ENCODE measurements at regions not wholly inside any gene's neighbourhood (a gene's known extent, or its start where the extent isn't known, plus 50 kb on each side); places are given as distances from the start of the nearest gene placed in this dataset.

DNA sequence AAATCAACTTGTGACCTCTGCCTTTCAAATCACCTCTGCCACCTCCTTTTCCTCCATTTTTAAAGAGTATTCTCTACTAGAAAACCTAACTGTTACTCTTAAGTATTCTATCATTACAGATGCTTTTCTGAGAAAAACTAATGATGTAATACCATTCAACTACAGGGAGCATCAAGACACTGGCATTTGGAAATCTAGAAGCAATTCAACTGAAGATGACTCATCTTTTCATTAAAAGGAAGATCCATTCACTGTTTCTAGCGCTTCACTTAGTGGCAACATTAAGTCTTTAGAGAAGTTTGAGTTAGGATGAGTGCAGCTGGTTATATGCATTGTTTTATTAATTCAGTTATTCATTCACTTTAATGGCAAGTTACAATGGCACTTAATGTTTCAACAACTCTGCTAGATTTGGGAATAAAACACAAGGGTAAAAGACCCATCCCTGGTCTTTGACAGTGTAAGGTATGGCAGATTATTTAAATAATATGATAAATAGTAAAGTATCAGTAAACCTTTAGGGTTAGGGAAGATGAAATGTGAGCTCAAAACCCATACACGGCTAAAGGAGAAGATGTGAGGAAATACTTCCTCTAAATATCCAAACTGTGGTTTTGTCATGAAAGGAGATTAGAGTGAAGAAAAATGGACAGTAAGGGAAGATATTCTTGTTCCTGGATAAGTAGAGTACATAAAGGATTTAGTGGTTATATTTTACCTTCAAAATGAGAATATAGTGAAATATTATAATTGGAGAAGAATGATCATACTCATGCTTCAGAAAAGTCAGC lies 61.7 kb downstream of the KCNJ2 start:
- intact Hi-C loops (cut with micrococcal nuclease), result no loop called here

DNA sequence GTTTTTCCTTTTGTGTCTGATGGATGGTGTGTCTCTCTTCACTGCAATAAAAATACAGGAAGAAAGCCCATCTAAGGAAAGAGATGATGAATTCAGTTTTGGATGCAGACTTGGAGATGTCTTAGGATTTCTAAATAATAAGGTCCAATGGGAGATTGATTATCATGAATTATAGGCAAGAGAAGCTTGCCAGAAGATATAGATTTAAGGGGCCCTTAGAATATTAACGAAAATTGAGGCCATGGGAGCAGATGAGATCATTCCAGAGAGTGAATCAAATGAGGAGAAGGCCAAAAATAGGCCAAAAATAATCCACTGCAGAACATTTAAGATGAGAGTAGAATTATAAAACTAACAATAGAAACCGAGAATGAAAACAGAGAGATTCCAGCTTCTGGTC lies 63.1 kb downstream of the KCNJ2 start:
- intact Hi-C loops (cut with micrococcal nuclease), result no loop called here

DNA sequence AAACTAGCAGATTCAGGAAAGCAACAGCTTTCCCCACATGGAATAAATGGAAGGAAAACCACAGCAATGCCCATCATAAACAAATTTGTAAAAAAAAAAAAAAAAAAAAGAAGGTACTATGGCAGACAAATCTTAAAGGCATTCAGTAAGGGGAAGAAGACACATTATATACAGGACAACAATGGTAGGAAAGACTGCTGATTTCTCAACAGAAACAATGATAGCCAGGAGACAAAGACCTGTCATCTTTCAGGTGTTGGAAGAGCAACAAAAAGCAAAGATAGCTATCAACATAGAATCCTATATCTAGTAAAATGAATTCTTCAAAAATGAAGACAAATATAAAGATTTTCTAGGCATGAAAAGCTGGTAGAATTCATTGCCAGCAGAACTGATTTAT lies 65.9 kb downstream of the KCNJ2 start:
- intact Hi-C loops (cut with micrococcal nuclease), result no loop called here

DNA sequence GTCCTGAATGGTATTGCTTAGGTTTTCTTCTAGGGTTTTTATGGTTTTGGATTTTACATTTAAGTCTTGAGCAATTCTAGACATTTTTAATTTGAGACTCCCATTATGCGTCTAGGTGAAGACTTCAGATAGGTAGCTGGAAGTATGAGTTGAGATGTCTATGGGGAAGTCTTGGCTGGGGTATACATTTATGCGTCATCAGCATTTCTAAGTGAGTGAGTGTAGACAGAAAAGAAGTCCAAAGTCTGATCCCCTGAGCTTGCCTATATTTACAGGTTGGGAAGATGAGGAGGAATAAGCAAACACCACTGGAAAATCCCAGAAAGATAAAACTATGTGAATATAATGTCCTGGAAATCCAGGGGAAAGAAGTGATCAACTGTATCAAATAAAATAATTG lies 68.9 kb downstream of the KCNJ2 start:
- intact Hi-C loops (cut with micrococcal nuclease), result no loop called here

DNA sequence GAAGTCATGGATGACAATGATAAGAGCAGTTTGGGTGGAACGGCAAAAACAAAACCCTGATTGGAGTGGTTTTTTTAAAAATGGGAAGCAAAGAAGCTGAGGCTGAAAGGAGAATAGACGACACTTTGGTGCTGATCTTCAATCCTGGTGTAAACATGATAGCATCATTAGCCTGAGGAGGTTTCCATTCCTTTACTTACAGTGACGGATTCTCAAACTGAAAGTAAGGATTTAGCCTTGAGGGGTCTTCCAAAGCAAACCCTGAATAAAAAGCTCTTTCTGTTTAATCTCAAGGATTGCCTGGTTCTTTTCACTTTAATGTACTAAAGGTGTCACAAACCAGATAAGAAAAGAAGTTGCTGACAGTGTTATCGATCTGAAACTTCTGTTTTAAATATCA lies 69.3 kb downstream of the KCNJ2 start:
- intact Hi-C loops (cut with micrococcal nuclease), result no loop called here

DNA sequence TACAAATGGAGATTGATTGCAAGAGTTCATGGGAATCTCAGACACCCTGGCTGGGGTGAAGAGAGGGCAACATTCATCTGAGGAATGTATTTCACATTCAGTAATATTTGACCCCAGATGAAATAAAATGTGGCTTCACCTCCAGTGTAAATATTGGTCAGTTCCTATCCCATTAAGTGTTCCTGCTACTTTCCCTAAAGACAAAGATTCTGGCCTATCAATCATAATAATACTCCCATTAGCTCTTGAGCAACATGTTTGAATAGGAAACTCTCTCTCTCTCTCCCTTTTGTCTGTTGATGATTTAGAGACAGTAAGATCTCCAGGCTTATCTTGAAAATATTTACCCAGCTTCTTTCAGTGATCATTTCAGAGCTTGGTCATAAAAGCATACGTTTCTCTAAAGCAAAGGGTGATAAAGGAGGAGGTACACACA lies 70.1 kb downstream of the KCNJ2 start:
- intact Hi-C loops (cut with micrococcal nuclease), result no loop called here

DNA sequence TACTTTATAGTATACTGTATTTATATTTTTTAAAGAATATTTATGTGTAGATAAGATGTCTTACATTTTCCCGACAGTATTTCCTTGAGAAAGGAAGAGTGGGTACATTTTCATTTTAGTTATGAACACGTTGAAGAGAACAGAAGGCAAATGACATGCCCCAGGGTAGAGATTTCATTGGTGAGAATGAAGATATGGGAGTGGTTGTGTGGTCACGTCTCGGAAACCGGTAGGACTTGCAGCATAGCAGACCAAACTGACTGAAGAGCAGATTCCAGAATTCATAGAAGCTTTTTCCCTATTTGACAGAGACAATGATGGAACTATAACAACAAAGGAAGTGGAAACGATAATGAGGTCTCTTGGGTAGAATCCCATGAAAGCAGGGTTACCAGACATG lies 71.7 kb downstream of the KCNJ2 start:
- intact Hi-C loops (cut with micrococcal nuclease), result no loop called here

DNA sequence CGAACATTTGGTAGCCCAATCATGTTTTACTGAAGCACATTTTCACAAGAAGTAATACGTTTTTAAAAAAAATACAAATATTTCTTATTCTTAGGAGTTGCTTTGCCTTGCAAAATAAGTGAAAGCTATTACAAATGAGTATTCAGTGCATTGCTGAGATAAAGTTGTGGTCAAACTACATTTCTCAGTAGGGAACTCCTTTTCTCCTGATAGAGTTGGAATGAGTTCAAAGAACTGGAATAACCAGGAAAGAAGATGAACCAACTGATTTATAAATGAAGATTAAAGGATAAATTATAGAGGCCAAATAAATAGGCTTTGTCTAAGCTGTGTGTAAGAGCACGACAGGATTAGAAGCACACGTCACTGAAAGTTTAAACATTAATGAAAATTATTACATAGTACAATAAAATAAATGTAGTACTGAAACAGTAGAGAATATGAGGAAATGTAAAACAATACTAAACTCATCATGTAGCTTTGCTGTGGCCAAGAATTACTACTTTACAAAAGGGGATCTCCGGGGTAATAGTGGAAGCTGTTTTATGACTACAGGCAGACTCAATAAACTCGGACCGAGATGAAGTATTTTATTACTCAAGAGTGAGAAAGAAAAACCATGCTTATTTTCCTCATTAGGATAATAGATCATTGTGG lies 73.6 kb downstream of the KCNJ2 start:
- intact Hi-C loops (cut with micrococcal nuclease), result no loop called here

DNA sequence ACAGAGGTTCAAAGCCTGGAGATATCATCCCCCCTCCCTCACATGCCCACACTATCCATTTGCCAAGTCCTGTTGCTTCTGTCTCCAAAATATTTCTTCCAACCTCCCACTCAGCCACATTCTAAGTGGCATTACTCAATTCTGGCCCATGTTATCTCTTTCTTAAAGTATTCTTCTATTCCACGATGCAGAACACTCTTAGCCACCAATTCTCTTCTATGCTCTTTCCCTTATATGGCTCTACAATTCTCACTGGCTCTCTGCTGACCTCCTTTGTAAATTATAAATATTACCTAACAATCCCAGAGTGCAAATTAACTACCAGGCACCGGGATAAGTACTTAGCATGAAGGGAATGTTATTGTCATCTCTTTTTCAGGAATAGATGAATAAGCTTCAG lies 82.4 kb downstream of the KCNJ2 start:
- intact Hi-C loops (cut with micrococcal nuclease), result no loop called here

DNA sequence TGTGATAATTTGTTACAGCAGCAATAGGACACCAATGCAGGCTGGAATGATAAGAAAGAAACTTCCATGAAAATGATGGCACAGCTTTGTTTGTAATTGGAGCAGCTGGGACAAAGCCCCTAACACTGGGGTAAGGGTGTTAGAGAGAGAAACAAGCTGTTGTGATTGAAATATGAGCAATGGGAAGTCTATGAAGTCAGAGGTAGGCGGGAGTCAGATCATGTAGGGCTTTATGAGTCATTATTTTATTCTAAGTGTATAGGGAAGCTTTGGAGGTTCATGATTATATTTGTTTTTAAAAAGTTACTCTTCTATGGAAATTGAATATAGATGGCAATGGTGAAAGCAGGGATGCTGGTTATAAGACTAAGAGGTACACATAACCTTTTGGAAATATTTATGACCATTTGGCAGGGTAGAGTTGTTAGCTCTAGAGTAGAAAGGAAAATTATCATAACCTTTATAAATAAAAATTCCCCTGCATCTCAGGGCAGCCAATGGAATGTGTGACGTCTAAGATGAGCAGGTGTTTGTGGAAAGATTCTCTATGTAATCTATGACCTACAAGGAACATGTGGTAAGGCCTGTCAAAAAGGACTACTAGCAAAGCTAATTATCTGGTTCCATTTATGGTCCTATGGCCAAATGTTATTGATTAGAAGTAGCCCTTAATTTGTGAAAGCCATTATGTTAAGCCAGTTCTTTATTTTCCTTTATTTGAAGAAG lies 85.6 kb downstream of the KCNJ2 start:
- intact Hi-C loops (cut with micrococcal nuclease), result no loop called here

DNA sequence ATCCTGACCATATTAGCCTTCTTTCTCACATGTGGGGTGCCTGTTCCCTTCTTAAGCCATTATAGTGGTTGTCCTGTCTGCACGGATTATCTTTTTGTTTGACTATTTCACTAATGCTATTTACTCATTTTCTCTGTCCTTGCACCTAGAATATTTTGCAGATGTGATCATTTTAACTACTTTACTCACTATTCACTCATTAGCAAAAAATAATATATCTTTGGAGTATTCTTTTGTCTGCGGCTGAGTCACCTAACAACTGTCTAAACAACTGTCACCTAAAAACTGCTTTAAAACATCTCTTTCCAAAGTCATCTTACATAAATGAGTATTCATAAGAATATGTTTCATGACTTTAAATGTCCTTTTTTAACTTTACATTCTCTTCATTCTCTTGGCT lies 87.4 kb downstream of the KCNJ2 start:
- intact Hi-C loops (cut with micrococcal nuclease), result no loop called here

DNA sequence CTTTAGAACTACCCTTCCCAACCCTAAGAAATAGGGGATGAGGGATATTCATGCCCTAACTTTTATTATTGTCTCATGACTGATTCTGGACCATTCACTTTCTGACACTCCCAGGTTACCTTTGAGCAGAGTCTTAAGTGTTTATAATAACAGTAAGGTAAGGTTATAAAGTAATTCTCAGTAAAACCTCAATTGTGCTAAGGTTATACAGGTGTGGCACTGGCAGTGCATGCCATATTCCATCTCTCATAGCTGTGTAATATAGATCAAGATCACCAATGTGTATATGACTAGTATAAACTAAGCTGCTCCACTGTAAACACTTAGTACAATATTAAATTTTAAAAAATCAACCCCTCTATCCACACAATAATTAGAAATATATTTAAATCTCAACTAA lies 89.1 kb downstream of the KCNJ2 start:
- intact Hi-C loops (cut with micrococcal nuclease), result no loop called here

DNA sequence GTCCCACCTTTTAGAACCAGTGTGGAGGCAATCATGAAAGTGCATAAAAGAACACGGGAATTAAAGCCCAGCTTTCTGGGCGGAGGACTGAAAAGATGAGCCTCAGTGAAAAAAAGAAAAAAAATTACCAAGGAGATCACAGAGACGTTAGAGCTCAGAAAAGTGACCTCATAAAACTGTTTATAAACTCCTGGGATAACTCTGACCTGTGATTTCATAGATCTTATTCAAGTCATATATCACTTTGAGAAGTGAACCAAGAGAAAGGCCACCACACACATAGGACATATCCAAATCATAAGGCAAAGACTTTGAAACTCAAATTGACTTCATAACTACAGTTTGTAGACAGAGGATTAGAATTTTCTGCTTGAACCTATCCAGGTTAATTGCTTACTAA lies 90.1 kb downstream of the KCNJ2 start:
- intact Hi-C loops (cut with micrococcal nuclease), result no loop called here

DNA sequence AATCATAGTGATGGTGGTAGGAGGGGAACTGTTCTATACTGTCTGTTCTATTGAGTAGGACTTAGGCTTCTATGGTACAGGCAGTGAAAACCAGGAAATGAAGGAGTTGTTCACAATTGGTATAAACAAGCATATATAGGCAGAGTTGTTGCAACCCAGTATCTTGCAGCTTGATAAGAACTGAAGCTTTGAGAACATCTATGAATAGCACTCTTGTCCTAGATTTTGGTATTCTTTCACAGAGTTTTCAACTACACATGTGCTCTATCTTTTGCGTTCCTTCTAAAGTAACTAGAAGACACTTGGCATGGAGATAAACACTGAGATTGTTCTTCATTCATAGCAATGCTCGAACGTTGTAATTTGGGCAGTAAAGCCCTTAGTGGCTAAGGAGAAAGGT lies 91.8 kb downstream of the KCNJ2 start:
- intact Hi-C loops (cut with micrococcal nuclease), result no loop called here

DNA sequence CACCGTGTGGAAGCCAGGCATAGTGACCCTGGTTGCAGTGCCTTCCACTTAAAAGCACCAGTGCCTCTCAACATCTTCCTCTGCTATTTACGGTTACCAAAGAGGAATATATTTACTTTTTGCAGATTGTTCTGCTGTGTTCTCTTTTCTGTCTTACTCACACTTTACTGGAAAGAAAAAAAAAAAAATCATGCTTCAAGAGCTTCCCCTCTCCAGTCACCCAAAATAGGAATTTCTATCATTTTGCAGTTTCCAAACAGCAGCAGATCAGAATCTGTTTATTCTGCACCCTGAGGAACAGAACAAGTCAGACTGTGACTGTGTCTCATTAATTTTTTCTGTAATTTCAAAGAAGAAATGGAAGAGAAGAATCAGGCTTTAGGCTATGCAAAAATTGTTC lies 96.1 kb downstream of the KCNJ2 start:
- intact Hi-C loops (cut with micrococcal nuclease), result no loop called here

DNA sequence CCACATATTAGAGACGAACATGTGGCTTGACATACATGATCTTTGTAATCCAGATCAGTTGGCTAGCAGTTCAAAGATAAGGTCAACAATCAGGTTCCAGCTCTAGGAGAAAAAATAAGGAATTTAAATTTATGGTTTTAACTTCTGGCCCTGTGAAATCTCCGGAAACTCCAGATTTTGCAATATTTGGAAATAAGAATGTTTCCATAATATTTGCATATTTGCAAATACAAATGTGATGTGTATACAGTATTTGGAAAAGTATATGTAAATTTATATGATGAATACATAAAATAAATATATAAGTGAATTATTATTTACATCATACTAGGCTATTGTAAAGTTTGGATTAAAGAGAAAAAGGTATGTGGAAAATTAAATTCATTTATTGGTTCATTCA lies 97.1 kb downstream of the KCNJ2 start:
- intact Hi-C loops (cut with micrococcal nuclease), result no loop called here

DNA sequence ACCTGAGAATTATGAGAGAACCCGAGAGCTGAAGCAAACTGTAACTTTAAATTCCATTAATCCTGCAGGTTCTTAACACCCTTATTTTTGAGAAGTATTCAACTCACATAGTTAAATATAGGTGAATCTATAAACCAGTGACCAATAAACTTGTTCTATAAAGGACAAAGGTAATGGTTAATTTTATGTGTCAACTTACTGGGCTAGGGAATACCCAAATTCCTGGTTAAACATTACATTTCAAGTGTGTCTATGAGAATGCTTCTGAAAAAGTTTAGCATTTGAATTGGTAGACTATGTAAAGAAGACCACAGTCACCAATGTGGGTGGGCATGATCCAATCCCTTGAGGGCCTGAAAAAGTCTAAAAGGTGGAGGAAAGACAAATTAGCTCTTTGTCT lies 99.1 kb downstream of the KCNJ2 start:
- intact Hi-C loops (cut with micrococcal nuclease), result no loop called here

DNA sequence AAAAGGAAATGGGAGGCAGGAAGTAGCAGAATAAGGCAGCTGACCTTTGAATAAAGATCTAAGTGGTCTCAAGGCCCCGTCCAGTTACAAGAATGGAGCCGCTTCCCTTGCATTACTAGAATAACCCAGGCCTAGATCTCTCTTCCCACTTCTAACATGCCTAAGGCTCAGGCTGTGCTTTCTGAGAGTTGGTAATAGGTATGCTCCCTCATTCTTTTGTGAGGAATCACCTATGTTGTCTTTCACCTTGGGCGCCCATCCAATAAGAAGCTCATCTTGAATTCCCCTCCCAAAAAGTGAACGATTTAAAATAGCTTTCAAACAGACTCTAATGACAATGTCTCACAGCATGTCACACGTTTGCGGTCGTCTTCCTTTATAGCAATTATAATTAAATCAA lies 101.2 kb downstream of the KCNJ2 start:
- intact Hi-C loops (cut with micrococcal nuclease), result no loop called here

DNA sequence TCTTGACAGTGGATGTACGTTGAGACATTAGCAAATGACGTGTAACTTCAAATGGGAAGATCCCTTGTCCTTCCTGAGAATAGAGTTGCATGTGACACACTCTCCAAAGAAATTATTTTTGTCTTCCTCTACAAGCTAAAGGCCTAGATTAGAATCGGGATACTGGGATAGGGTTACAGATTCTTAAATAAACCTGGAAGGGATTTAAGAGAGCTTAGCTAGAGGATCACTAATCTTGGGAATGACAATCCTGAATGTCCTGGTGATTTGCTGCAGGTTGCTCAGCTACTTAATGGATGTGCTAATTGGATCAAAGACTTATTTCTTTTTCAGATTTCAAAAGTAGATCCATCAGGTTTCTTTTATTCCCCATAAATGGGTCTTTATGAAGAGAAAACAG lies 101.9 kb downstream of the KCNJ2 start:
- intact Hi-C loops (cut with micrococcal nuclease), result no loop called here

DNA sequence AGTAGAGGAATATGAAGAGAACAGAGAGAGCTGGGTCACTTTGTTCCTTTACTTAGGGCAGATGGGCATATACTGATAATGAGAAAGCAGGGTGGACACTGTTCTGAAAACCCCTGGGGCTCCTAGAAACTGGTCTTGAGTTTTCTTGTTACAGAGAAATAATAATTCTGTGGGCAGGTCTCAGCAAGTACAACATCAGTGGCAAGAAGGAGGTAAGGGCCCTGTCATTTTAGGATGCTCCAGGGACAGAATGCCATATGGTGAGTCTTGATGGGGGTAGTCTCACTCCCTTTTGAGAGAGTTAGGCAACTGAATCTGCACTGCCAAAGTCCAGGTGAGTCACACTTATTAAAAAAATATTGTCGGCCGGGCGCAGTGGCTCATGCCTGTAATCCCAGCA lies 102.3 kb downstream of the KCNJ2 start:
- intact Hi-C loops (cut with micrococcal nuclease), result no loop called here

DNA sequence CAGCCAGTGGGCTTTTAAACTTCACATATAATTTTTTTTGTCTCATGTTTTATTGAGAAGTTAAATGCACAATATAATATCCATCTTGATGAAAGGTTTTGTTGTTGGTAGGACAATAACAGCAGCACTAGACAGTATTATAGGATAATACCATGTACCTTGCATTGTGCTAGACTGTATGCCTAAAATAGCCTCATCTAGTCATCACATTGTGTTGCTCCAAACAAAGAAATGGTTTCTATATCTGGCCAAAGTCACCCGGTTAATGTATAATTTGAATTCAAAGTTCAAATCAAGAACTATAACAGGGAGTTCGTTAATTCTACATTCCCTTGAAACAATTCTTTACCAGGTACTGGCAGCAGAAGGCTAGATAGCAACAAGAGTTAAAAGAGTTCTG lies 104.9 kb downstream of the KCNJ2 start:
- intact Hi-C loops (cut with micrococcal nuclease), result no loop called here

DNA sequence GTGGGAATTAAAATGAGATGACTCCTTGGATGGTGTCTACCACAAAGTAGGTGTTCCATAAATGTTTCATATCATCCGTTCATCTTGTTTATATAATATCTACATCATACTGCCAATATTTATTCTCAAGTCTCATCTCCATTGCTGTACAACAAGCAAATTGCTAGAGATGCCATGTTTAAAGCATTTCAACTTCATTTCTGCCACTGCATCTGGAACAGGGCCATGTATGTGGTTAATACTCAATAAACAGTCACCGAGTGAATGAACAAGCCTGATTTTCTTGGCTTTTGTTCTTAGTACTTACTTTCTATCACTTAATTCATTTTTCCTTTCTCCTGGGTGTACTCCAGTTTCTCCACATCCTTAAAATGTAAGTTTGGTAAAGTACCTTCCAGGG lies 107.6 kb downstream of the KCNJ2 start:
- intact Hi-C loops (cut with micrococcal nuclease), result no loop called here
